DOHH2 (cell line): ENCODE measurements at regions not wholly inside any gene's neighbourhood (a gene's known extent, or its start where the extent isn't known, plus 50 kb on each side); places are given as distances from the start of the nearest gene placed in this dataset.

ENCODE experiments used
- H3F3A ChIP-seq: fragments of 200-600 bp; sonication (generic), shearing (Covaris generic); 2 replicates; pipeline ENCODE4 v1.6.0; 2016; ENCODE audit warnings: antibody characterized with exemption, mild to moderate bottlenecking; ENCODE audit not compliant: control insufficient read depth, insufficient read depth
- H3K27ac ChIP-seq: fragments of 200-600 bp; sonication (generic); 2 replicates; pipeline ENCODE4 v1.5.1; 2014; ENCODE audit warnings: low read depth, mild to moderate bottlenecking, low read length, moderate library complexity
- H3K27me3 ChIP-seq: fragments of 200-600 bp; sonication (generic); 2 replicates; pipeline ENCODE4 v1.6.1; 2014; ENCODE audit warnings: mild to moderate bottlenecking, low read length, mixed read lengths; ENCODE audit not compliant: control insufficient read depth
- H3K36me3 ChIP-seq: fragments of 200-600 bp; sonication (generic); 2 replicates; pipeline ENCODE4 v1.6.1; 2014; ENCODE audit warnings: mild to moderate bottlenecking, low read length, moderate library complexity, mixed read lengths; ENCODE audit not compliant: control insufficient read depth
- H3K4me1 ChIP-seq: fragments of 200-600 bp; sonication (generic); 2 replicates; pipeline ENCODE4 v1.6.1; 2014; ENCODE audit warnings: mild to moderate bottlenecking, low read length, mixed read lengths; ENCODE audit not compliant: control insufficient read depth
- H3K4me2 ChIP-seq: fragments of 200-600 bp; sonication (generic); 2 replicates; pipeline ENCODE4 v1.6.0; 2014; ENCODE audit warnings: mild to moderate bottlenecking, low read length, moderate library complexity
- H3K4me3 ChIP-seq: fragments of 200-600 bp; sonication (generic); 2 replicates; pipeline ENCODE4 v1.5.1; 2014; ENCODE audit warnings: mild to moderate bottlenecking, low read length, mixed read lengths
- H3K79me2 ChIP-seq: fragments of 200-600 bp; sonication (generic); 2 replicates; pipeline ENCODE4 v1.6.1; 2014; ENCODE audit warnings: mild to moderate bottlenecking, low read length, mixed read lengths; ENCODE audit not compliant: control insufficient read depth
- H3K9me2 ChIP-seq: fragments of 200-600 bp; sonication (generic); replicated peaks from 2 replicates; pipeline ENCODE4 v1.6.1; 2014; ENCODE audit warnings: mild to moderate bottlenecking, low read length, mixed read lengths; ENCODE audit not compliant: control insufficient read depth
- H3K9me3 ChIP-seq: fragments of 200-600 bp; sonication (generic); 2 replicates; pipeline ENCODE4 v1.6.1; 2014; ENCODE audit warnings: antibody characterized with exemption, low read length, mixed read lengths; ENCODE audit not compliant: control insufficient read depth, insufficient read depth
- H4K20me1 ChIP-seq: fragments of 200-600 bp; sonication (generic); 2 replicates; pipeline ENCODE4 v1.6.0; 2014; ENCODE audit warnings: low read depth, mild to moderate bottlenecking, antibody characterized with exemption, low read length, moderate library complexity; ENCODE audit not compliant: control insufficient read depth, insufficient read depth
- CTCF ChIP-seq: fragments of 200-600 bp; sonication (generic); IDR thresholded peaks from one replicate; pipeline ENCODE4 v1.5.1; 2014; ENCODE audit warnings: antibody characterized with exemption, mild to moderate bottlenecking, low read depth, low read length; ENCODE audit not compliant: poor library complexity, severe bottlenecking
- EZH2phosphoT487 ChIP-seq: fragments of 200-600 bp; sonication (generic); IDR thresholded peaks from 2 replicates; pipeline ENCODE4 v1.6.1; 2017; ENCODE audit warnings: borderline replicate concordance, mild to moderate bottlenecking, antibody characterized with exemption, low read length, moderate library complexity, mixed read lengths

- no peaks in the 10 kb centered on the region for H3K79me2 ChIP-seq
- H3K36me3 ChIP-seq, result no peaks in the 10 kb centered on the region
- H3K9me2 ChIP-seq, result no peaks in the 10 kb centered on the region
- H3K4me3 ChIP-seq, result no peak overlapping the region
- no peaks in the 10 kb centered on the region for H3F3A ChIP-seq
- no peak for TF ChIP-seq EZH2phosphoT487
- no peak for TF ChIP-seq CTCF
- H4K20me1 ChIP-seq, result no peaks in the 10 kb centered on the region
- no peak overlapping the region for H3K27ac ChIP-seq
- H3K4me1 ChIP-seq, result no peaks in the 10 kb centered on the region
- no peaks in the 10 kb centered on the region for H3K27me3 ChIP-seq
- no peak overlapping the region for H3K4me2 ChIP-seq
- H3K9me3 ChIP-seq, result no peaks in the 10 kb centered on the region
These were observed 1387.1 kb upstream of the TMEFF2 start for GRCh38 chr2:193581807-193582206.

- Histone ChIP-seq H3K27ac (no peak overlapping the region), H3K9me2 (no peaks in the 10 kb centered on the region), H3K4me3 (no peak overlapping the region), H3K79me2 (no peaks in the 10 kb centered on the region), H3K4me2 (no peak overlapping the region), H4K20me1 (no peaks in the 10 kb centered on the region), H3K4me1 (no peaks in the 10 kb centered on the region), H3K9me3 (no peaks in the 10 kb centered on the region), H3F3A (no peaks in the 10 kb centered on the region), H3K36me3 (no peaks in the 10 kb centered on the region), H3K27me3 (no peaks in the 10 kb centered on the region)
- TF ChIP-seq EZH2phosphoT487 (no peak), CTCF (no peak)
These were observed 1385.6 kb upstream of the TMEFF2 start for GRCh38 chr2:193580176-193580950.

- Histone ChIP-seq H3K9me3 (no peaks in the 10 kb centered on the region), H3K9me2 (no peaks in the 10 kb centered on the region), H3K4me2 (no peak overlapping the region), H3K36me3 (no peaks in the 10 kb centered on the region), H3K27me3 (no peaks in the 10 kb centered on the region), H3K4me1 (no peaks in the 10 kb centered on the region), H3K4me3 (no peak overlapping the region), H3K79me2 (no peaks in the 10 kb centered on the region), H3K27ac (no peak overlapping the region), H4K20me1 (no peaks in the 10 kb centered on the region), H3F3A (no peaks in the 10 kb centered on the region)
- no peak for TF ChIP-seq EZH2phosphoT487
- TF ChIP-seq CTCF, result no peak
These were observed 1372.2 kb upstream of the TMEFF2 start for GRCh38 chr2:193566886-193567285.
